ENCODE measurements at regions not wholly inside any gene's neighbourhood (a gene's known extent, or its start where the extent isn't known, plus 50 kb on each side); places are given as distances from the start of the nearest gene placed in this dataset.

- no peak for DNase-seq (ENCODE audit: low spot score)
Observed at GRCh38 chr15:46110755-46111154, 475.9 kb downstream of the SQOR start.

GRCh38 chr15:46111730-46112129 is 476.9 kb downstream of the SQOR start:
- DNase-seq (ENCODE audit: low spot score): no peak

- no peak for DNase-seq (ENCODE audit: low spot score)
Observed at GRCh38 chr15:46117071-46117470, 482.2 kb downstream of the SQOR start.

- DNase-seq (ENCODE audit: low spot score): no peak
Observed at GRCh38 chr15:46120713-46121112, 485.9 kb downstream of the SQOR start.

GRCh38 chr15:46121441-46121840 is 486.6 kb downstream of the SQOR start:
- no peak for DNase-seq (ENCODE audit: low spot score)

GRCh38 chr15:46126581-46126980 is 491.8 kb downstream of the SQOR start:
- DNase-seq (ENCODE audit: low spot score): no peak

- no peak for DNase-seq (ENCODE audit: low spot score)
Observed at GRCh38 chr15:46127361-46127874, 492.6 kb downstream of the SQOR start.

GRCh38 chr15:46129145-46129544 is 494.3 kb downstream of the SQOR start:
- DNase-seq (ENCODE audit: low spot score): no peak

GRCh38 chr15:46131876-46132275 is 497.0 kb downstream of the SQOR start:
- no peak for DNase-seq (ENCODE audit: low spot score)

GRCh38 chr15:46137443-46137842 is 502.6 kb downstream of the SQOR start:
- DNase-seq (ENCODE audit: low spot score): no peak

- no peak for DNase-seq (ENCODE audit: low spot score)
Observed at GRCh38 chr15:46146002-46146401, 511.2 kb downstream of the SQOR start.

GRCh38 chr15:46146915-46147314 is 512.1 kb downstream of the SQOR start:
- DNase-seq (ENCODE audit: low spot score): no peak

- DNase-seq (ENCODE audit: low spot score): no peak
Observed at GRCh38 chr15:46151786-46152185, 517.0 kb downstream of the SQOR start.

- DNase-seq (ENCODE audit: low spot score): no peak
Observed at GRCh38 chr15:46166750-46167149, 531.9 kb downstream of the SQOR start.

- DNase-seq (ENCODE audit: low spot score): no peak
Observed at GRCh38 chr15:46170326-46170725, 535.5 kb downstream of the SQOR start.

GRCh38 chr15:46174122-46174521 is 539.3 kb downstream of the SQOR start:
- DNase-seq (ENCODE audit: low spot score): no peak

- DNase-seq (ENCODE audit: low spot score): no peak
Observed at GRCh38 chr15:46177219-46177618, 542.4 kb downstream of the SQOR start.

GRCh38 chr15:46178138-46178537 is 543.3 kb downstream of the SQOR start:
- DNase-seq (ENCODE audit: low spot score): no peak

GRCh38 chr15:46207341-46207740 is 572.5 kb downstream of the SQOR start:
- DNase-seq (ENCODE audit: low spot score): no peak

GRCh38 chr15:46213551-46213950 is 578.7 kb downstream of the SQOR start:
- DNase-seq (ENCODE audit: low spot score): no peak

- DNase-seq (ENCODE audit: low spot score): no peak
Observed at GRCh38 chr15:46222826-46223225, 588.0 kb downstream of the SQOR start.

GRCh38 chr15:46229263-46229662 is 594.4 kb downstream of the SQOR start:
- no peak for DNase-seq (ENCODE audit: low spot score)

GRCh38 chr15:46231786-46232185 is 597.0 kb downstream of the SQOR start:
- no peak for DNase-seq (ENCODE audit: low spot score)

GRCh38 chr15:46232471-46232870 is 597.6 kb downstream of the SQOR start:
- DNase-seq (ENCODE audit: low spot score): no peak

GRCh38 chr15:46242935-46243334 is 608.1 kb downstream of the SQOR start:
- no peak for DNase-seq (ENCODE audit: low spot score)
